WTC11 (cell line): ENCODE measurements at regions not wholly inside any gene's neighbourhood (a gene's known extent, or its start where the extent isn't known, plus 50 kb on each side); places are given as distances from the start of the nearest gene placed in this dataset.

ENCODE experiments used
- ATAC-seq: fragments of 200-7000 bp; cut with Tn5 transposase; 2 replicates; pipeline ENCODE4 v1.10.0; 2021; ENCODE audit warnings: mild to moderate bottlenecking, moderate library complexity
- CTCF ChIA-PET: fragments of 300-600 bp; sonication (Branson Sonifier 250); formaldehyde crosslinking; loops from one replicate; lab custom pipeline; 2021; ENCODE audit warnings: antibody characterized with exemption; lab: Charles Lee
- POLR2A ChIA-PET: fragments of 350-600 bp; sonication (Branson Sonifier 250); formaldehyde crosslinking; loops from one replicate; lab custom pipeline; 2021; ENCODE audit warnings: antibody characterized with exemption; lab: Charles Lee
- DNase-seq: peaks from one replicate; pipeline ENCODE4 v3.0.0; 2021; ENCODE audit warnings: low spot score
- H3K27ac Mint-ChIP-seq: 2 replicates; pipeline ENCODE4 v1.8.0; 2021; ENCODE audit warnings: mixed read lengths
- H3K27me3 Mint-ChIP-seq: 2 replicates; pipeline ENCODE4 v1.8.0; 2021; ENCODE audit warnings: low read depth, mild to moderate bottlenecking, moderate library complexity, mixed read lengths
- H3K36me3 Mint-ChIP-seq: 2 replicates; pipeline ENCODE4 v1.8.0; 2021; ENCODE audit warnings: mixed read lengths
- H3K4me1 Mint-ChIP-seq: 2 replicates; pipeline ENCODE4 v1.8.0; 2022; ENCODE audit warnings: mixed read lengths
- H3K4me3 Mint-ChIP-seq: 2 replicates; pipeline ENCODE4 v1.8.0; 2021; ENCODE audit warnings: mild to moderate bottlenecking, moderate library complexity, mixed read lengths
- H3K9me3 Mint-ChIP-seq: 2 replicates; pipeline ENCODE4 v1.8.0; 2021; ENCODE audit warnings: mixed read lengths
- ELF4 ChIP-seq: sonication (generic); formaldehyde crosslinking; IDR thresholded peaks from 2 replicates; pipeline ENCODE4 v1.8.1; 2022; ENCODE audit warnings: low read depth, mild to moderate bottlenecking, moderate library complexity, missing genetic modification reagents
- ETV6 ChIP-seq: sonication (generic); formaldehyde crosslinking; IDR thresholded peaks from 2 replicates; pipeline ENCODE4 v1.8.1; 2022; ENCODE audit warnings: mild to moderate bottlenecking, missing genetic modification reagents
- NR1H2 ChIP-seq: sonication (generic); formaldehyde crosslinking; IDR thresholded peaks from 2 replicates; pipeline ENCODE4 v1.9.0; 2021; ENCODE audit warnings: mild to moderate bottlenecking, moderate library complexity, missing genetic modification reagents
- SOX15 ChIP-seq: fragments of 250-450 bp; sonication (Bioruptor Pico); IDR thresholded peaks from 2 replicates; pipeline ENCODE4 v1.9.0; 2021; ENCODE audit warnings: mild to moderate bottlenecking
- TEAD4 ChIP-seq: sonication (generic); formaldehyde crosslinking; IDR thresholded peaks from 2 replicates; pipeline ENCODE4 v1.8.0; 2022; ENCODE audit warnings: mild to moderate bottlenecking, missing genetic modification reagents
- ZBTB21 ChIP-seq: sonication (generic); formaldehyde crosslinking; IDR thresholded peaks from 2 replicates; pipeline ENCODE4 v1.8.1; 2023; ENCODE audit warnings: mild to moderate bottlenecking, missing genetic modification reagents, borderline replicate concordance
- TF ChIP-seq, protein P1 (sequence below): sonication (generic); formaldehyde crosslinking; IDR thresholded peaks from 2 replicates; pipeline ENCODE4 v1.8.0; 2023; ENCODE audit warnings: mild to moderate bottlenecking, missing genetic modification reagents
- TF ChIP-seq, protein P2 (sequence below): sonication (generic); formaldehyde crosslinking; IDR thresholded peaks from 2 replicates; pipeline ENCODE4 v1.8.1; 2023; ENCODE audit warnings: mild to moderate bottlenecking, missing genetic modification reagents, borderline replicate concordance
- TF ChIP-seq, protein P3 (sequence below): sonication (generic); formaldehyde crosslinking; IDR thresholded peaks from 2 replicates; pipeline ENCODE4 v1.8.0; 2023; ENCODE audit warnings: missing genetic modification reagents, mild to moderate bottlenecking, borderline replicate concordance
- TF ChIP-seq, protein P4 (sequence below): sonication (generic); formaldehyde crosslinking; IDR thresholded peaks from 2 replicates; pipeline ENCODE4 v1.8.1; 2023; ENCODE audit warnings: mild to moderate bottlenecking, missing genetic modification reagents
- TF ChIP-seq, protein P5 (sequence below): sonication (generic); formaldehyde crosslinking; IDR thresholded peaks from 2 replicates; pipeline ENCODE4 v1.8.0; 2022; ENCODE audit warnings: mild to moderate bottlenecking, missing genetic modification reagents
- TF ChIP-seq, protein P6 (sequence below): sonication (generic); formaldehyde crosslinking; conservative IDR thresholded peaks from 2 replicates; pipeline ENCODE4 v1.8.1; 2023; ENCODE audit warnings: mild to moderate bottlenecking, low read depth, missing genetic modification reagents, moderate library complexity
- TF ChIP-seq, protein P7 (sequence below): fragments of 250-450 bp; sonication (Bioruptor Pico); IDR thresholded peaks from 2 replicates; pipeline ENCODE4 v1.9.0; 2021; ENCODE audit warnings: mild to moderate bottlenecking

DNA sequence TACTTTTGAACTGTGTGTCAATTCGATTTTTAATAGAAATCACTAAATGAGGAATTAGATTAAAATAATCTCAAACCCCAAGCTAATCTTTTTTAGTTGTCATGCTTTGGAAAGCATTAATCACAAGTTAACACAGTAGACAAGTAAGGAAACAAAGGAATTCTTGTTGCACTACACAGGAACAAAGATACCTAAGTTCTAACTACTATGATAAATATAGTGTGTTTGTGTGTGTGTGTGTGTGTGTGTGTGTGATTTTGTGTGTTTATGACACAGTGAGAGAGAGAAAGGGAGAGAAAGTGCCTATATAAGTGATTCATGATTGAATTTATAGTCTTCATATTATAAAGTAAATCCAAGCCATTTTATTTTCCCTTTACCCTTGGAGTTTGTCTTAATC lies 931.4 kb downstream of the PCDH7 start (continued):
- TF ChIP-seq, protein P1, sequence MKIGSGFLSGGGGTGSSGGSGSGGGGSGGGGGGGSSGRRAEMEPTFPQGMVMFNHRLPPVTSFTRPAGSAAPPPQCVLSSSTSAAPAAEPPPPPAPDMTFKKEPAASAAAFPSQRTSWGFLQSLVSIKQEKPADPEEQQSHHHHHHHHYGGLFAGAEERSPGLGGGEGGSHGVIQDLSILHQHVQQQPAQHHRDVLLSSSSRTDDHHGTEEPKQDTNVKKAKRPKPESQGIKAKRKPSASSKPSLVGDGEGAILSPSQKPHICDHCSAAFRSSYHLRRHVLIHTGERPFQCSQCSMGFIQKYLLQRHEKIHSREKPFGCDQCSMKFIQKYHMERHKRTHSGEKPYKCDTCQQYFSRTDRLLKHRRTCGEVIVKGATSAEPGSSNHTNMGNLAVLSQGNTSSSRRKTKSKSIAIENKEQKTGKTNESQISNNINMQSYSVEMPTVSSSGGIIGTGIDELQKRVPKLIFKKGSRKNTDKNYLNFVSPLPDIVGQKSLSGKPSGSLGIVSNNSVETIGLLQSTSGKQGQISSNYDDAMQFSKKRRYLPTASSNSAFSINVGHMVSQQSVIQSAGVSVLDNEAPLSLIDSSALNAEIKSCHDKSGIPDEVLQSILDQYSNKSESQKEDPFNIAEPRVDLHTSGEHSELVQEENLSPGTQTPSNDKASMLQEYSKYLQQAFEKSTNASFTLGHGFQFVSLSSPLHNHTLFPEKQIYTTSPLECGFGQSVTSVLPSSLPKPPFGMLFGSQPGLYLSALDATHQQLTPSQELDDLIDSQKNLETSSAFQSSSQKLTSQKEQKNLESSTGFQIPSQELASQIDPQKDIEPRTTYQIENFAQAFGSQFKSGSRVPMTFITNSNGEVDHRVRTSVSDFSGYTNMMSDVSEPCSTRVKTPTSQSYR (CRISPR knock-in tag), result no peak
- TF ChIP-seq, protein P2, sequence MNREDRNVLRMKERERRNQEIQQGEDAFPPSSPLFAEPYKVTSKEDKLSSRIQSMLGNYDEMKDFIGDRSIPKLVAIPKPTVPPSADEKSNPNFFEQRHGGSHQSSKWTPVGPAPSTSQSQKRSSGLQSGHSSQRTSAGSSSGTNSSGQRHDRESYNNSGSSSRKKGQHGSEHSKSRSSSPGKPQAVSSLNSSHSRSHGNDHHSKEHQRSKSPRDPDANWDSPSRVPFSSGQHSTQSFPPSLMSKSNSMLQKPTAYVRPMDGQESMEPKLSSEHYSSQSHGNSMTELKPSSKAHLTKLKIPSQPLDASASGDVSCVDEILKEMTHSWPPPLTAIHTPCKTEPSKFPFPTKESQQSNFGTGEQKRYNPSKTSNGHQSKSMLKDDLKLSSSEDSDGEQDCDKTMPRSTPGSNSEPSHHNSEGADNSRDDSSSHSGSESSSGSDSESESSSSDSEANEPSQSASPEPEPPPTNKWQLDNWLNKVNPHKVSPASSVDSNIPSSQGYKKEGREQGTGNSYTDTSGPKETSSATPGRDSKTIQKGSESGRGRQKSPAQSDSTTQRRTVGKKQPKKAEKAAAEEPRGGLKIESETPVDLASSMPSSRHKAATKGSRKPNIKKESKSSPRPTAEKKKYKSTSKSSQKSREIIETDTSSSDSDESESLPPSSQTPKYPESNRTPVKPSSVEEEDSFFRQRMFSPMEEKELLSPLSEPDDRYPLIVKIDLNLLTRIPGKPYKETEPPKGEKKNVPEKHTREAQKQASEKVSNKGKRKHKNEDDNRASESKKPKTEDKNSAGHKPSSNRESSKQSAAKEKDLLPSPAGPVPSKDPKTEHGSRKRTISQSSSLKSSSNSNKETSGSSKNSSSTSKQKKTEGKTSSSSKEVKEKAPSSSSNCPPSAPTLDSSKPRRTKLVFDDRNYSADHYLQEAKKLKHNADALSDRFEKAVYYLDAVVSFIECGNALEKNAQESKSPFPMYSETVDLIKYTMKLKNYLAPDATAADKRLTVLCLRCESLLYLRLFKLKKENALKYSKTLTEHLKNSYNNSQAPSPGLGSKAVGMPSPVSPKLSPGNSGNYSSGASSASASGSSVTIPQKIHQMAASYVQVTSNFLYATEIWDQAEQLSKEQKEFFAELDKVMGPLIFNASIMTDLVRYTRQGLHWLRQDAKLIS (CRISPR knock-in tag), result no peak
- no peak for TF ChIP-seq ELF4 (CRISPR knock-in tag)

DNA sequence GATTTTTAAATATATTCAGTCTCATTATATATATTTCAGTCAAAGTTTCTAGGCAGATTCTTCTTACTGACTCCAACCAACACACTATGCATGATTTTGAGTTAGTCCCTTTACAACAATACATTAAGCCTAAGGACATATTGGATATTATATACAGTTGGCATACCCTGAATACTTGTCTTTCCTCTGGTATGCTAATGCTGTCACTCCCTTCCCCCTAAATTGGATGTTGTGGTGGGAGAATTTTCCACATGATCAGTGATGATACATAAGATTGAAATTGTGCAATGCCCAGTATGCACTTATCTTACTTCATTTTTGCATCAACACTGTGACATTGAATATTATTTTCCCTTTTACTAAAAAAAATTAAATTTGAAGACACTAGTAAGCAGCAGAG lies 935.2 kb downstream of the PCDH7 start:
- DNase-seq, result no peak
- H3K4me1 Mint-ChIP-seq, result no peaks in the 10 kb centered on the region
- H3K4me3 Mint-ChIP-seq, result no peak overlapping the region
- no peaks in the 10 kb centered on the region for H3K36me3 Mint-ChIP-seq
- H3K9me3 Mint-ChIP-seq, result no peaks in the 10 kb centered on the region
- ATAC-seq, result no peak
- no peaks in the 10 kb centered on the region for H3K27me3 Mint-ChIP-seq
- POLR2A ChIA-PET, result no interaction called here
- CTCF ChIA-PET, result no interaction called here
- H3K27ac Mint-ChIP-seq, result no peak overlapping the region
- TF ChIP-seq, protein P3, sequence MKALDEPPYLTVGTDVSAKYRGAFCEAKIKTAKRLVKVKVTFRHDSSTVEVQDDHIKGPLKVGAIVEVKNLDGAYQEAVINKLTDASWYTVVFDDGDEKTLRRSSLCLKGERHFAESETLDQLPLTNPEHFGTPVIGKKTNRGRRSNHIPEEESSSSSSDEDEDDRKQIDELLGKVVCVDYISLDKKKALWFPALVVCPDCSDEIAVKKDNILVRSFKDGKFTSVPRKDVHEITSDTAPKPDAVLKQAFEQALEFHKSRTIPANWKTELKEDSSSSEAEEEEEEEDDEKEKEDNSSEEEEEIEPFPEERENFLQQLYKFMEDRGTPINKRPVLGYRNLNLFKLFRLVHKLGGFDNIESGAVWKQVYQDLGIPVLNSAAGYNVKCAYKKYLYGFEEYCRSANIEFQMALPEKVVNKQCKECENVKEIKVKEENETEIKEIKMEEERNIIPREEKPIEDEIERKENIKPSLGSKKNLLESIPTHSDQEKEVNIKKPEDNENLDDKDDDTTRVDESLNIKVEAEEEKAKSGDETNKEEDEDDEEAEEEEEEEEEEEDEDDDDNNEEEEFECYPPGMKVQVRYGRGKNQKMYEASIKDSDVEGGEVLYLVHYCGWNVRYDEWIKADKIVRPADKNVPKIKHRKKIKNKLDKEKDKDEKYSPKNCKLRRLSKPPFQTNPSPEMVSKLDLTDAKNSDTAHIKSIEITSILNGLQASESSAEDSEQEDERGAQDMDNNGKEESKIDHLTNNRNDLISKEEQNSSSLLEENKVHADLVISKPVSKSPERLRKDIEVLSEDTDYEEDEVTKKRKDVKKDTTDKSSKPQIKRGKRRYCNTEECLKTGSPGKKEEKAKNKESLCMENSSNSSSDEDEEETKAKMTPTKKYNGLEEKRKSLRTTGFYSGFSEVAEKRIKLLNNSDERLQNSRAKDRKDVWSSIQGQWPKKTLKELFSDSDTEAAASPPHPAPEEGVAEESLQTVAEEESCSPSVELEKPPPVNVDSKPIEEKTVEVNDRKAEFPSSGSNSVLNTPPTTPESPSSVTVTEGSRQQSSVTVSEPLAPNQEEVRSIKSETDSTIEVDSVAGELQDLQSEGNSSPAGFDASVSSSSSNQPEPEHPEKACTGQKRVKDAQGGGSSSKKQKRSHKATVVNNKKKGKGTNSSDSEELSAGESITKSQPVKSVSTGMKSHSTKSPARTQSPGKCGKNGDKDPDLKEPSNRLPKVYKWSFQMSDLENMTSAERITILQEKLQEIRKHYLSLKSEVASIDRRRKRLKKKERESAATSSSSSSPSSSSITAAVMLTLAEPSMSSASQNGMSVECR (CRISPR knock-in tag), result no peak
- TF ChIP-seq, protein P4, sequence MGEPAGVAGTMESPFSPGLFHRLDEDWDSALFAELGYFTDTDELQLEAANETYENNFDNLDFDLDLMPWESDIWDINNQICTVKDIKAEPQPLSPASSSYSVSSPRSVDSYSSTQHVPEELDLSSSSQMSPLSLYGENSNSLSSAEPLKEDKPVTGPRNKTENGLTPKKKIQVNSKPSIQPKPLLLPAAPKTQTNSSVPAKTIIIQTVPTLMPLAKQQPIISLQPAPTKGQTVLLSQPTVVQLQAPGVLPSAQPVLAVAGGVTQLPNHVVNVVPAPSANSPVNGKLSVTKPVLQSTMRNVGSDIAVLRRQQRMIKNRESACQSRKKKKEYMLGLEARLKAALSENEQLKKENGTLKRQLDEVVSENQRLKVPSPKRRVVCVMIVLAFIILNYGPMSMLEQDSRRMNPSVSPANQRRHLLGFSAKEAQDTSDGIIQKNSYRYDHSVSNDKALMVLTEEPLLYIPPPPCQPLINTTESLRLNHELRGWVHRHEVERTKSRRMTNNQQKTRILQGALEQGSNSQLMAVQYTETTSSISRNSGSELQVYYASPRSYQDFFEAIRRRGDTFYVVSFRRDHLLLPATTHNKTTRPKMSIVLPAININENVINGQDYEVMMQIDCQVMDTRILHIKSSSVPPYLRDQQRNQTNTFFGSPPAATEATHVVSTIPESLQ (CRISPR knock-in tag), result no peak
- TF ChIP-seq, protein P5, sequence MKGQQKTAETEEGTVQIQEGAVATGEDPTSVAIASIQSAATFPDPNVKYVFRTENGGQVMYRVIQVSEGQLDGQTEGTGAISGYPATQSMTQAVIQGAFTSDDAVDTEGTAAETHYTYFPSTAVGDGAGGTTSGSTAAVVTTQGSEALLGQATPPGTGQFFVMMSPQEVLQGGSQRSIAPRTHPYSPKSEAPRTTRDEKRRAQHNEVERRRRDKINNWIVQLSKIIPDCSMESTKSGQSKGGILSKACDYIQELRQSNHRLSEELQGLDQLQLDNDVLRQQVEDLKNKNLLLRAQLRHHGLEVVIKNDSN (CRISPR knock-in tag), result no peak
- TF ChIP-seq TEAD4 (no peak), SOX15 (CRISPR knock-in tag) (no peak), ZBTB21 (CRISPR knock-in tag) (no peak), NR1H2 (CRISPR knock-in tag) (no peak), ETV6 (CRISPR knock-in tag) (no peak)
- TF ChIP-seq, protein P6, sequence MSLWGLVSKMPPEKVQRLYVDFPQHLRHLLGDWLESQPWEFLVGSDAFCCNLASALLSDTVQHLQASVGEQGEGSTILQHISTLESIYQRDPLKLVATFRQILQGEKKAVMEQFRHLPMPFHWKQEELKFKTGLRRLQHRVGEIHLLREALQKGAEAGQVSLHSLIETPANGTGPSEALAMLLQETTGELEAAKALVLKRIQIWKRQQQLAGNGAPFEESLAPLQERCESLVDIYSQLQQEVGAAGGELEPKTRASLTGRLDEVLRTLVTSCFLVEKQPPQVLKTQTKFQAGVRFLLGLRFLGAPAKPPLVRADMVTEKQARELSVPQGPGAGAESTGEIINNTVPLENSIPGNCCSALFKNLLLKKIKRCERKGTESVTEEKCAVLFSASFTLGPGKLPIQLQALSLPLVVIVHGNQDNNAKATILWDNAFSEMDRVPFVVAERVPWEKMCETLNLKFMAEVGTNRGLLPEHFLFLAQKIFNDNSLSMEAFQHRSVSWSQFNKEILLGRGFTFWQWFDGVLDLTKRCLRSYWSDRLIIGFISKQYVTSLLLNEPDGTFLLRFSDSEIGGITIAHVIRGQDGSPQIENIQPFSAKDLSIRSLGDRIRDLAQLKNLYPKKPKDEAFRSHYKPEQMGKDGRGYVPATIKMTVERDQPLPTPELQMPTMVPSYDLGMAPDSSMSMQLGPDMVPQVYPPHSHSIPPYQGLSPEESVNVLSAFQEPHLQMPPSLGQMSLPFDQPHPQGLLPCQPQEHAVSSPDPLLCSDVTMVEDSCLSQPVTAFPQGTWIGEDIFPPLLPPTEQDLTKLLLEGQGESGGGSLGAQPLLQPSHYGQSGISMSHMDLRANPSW (CRISPR knock-in tag), result no peak
- TF ChIP-seq, protein P7, sequence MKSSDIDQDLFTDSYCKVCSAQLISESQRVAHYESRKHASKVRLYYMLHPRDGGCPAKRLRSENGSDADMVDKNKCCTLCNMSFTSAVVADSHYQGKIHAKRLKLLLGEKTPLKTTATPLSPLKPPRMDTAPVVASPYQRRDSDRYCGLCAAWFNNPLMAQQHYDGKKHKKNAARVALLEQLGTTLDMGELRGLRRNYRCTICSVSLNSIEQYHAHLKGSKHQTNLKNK (CRISPR knock-in tag), result no peak
- TF ChIP-seq, protein P2 (CRISPR knock-in tag), result no peak
